ENCODE measurements at regions not wholly inside any gene's neighbourhood (a gene's known extent, or its start where the extent isn't known, plus 50 kb on each side); places are given as distances from the start of the nearest gene placed in this dataset.

GRCh38 chr1:29808141-29808995, 572.0 kb downstream of the PTPRU start:
- TF ChIP-seq BRCA1 (IDR thresholded peaks at IDR 0.05; ENCODE audit: low read depth, low read length) (no peak), SREBF2 (IDR thresholded peaks at IDR 0.05; ENCODE audit: low read length) (no peak), EP300 (IDR thresholded peaks at IDR 0.05; ENCODE audit: borderline replicate concordance in 1 of 2, control insufficient read depth in 1 of 2, low read depth in 2 of 2, low read length in 2 of 2) (no peak), POLR2A (IDR thresholded peaks at IDR 0.05; ENCODE audit: low read depth, low read length) (no peak), ZNF274 (IDR thresholded peaks at IDR 0.05; ENCODE audit: insufficient read depth, insufficient read length) (no peak), CHD1 (IDR thresholded peaks at IDR 0.05; ENCODE audit: low read depth, low read length) (no peak)
